ENCODE measurements at regions not wholly inside any gene's neighbourhood (a gene's known extent, or its start where the extent isn't known, plus 50 kb on each side); places are given as distances from the start of the nearest gene placed in this dataset.
A peak's percentile ranks its signal among the peaks of the same experiment; 100 is the strongest.
"Not testable (repeated sequence)": the region's sequence is repeated elsewhere in the genome, so short reads cannot be mapped to it uniquely, and the experiment has no call there.

GRCh38 chr7:20521243-20521642 is 94.2 kb upstream of the ABCB5 start:
- no peak for FAIRE-seq

- no peak for FAIRE-seq
Measured at GRCh38 chr7:20529260-20529659, 86.2 kb upstream of the ABCB5 start.

GRCh38 chr7:20532890-20533289 is 82.6 kb upstream of the ABCB5 start:
- no peak for FAIRE-seq

- FAIRE-seq: no peak
Measured at GRCh38 chr7:20534543-20534942, 80.9 kb upstream of the ABCB5 start.

GRCh38 chr7:20535541-20535940 is 79.9 kb upstream of the ABCB5 start:
- no peak for FAIRE-seq

GRCh38 chr7:20539201-20539600 is 76.3 kb upstream of the ABCB5 start:
- FAIRE-seq: no peak

- FAIRE-seq: no peak
Measured at GRCh38 chr7:20541608-20542349, 73.7 kb upstream of the ABCB5 start.

GRCh38 chr7:20542594-20542993 is 72.9 kb upstream of the ABCB5 start:
- no peak for FAIRE-seq

GRCh38 chr7:20543500-20543899 is 72.0 kb upstream of the ABCB5 start:
- FAIRE-seq: no peak

- FAIRE-seq: no peak
Measured at GRCh38 chr7:20545016-20545415, 70.5 kb upstream of the ABCB5 start.

- FAIRE-seq: not testable (repeated sequence)
Measured at GRCh38 chr7:20546958-20547357, 68.5 kb upstream of the ABCB5 start.

GRCh38 chr7:20554072-20554471 is 61.4 kb upstream of the ABCB5 start:
- FAIRE-seq: no peak

GRCh38 chr7:20556091-20556490 is 59.4 kb upstream of the ABCB5 start:
- FAIRE-seq: no peak

GRCh38 chr7:20557116-20557515 is 58.4 kb upstream of the ABCB5 start:
- FAIRE-seq: no peak

GRCh38 chr7:20558963-20559716 is 56.3 kb upstream of the ABCB5 start:
- FAIRE-seq: no peak

- FAIRE-seq: no peak
Measured at GRCh38 chr7:20559883-20560282, 55.6 kb upstream of the ABCB5 start.

GRCh38 chr7:20560325-20561180 is 54.9 kb upstream of the ABCB5 start:
- no peak for FAIRE-seq

GRCh38 chr7:20561466-20561865 is 54.0 kb upstream of the ABCB5 start:
- peak; percentile 8 for FAIRE-seq

GRCh38 chr7:20561908-20562307 is 53.6 kb upstream of the ABCB5 start:
- peak; percentile 33 for FAIRE-seq

GRCh38 chr7:20562461-20562860 is 53.0 kb upstream of the ABCB5 start:
- FAIRE-seq: no peak

Data from endometrium (tissue), 2 donors.